C4-2B (cell line): ENCODE measurements at regions not wholly inside any gene's neighbourhood (a gene's known extent, or its start where the extent isn't known, plus 50 kb on each side); places are given as distances from the start of the nearest gene placed in this dataset.

Experiments
- CTCF ChIP-seq: fragments of 450-650 bp; conservative IDR thresholded peaks from 2 replicates; pipeline ENCODE4 v1.5.1; 2017; ENCODE audit warnings: mild to moderate bottlenecking
- ZFX ChIP-seq: fragments of 450-650 bp; IDR thresholded peaks from 2 replicates; pipeline ENCODE4 v1.6.1; 2017

DNA sequence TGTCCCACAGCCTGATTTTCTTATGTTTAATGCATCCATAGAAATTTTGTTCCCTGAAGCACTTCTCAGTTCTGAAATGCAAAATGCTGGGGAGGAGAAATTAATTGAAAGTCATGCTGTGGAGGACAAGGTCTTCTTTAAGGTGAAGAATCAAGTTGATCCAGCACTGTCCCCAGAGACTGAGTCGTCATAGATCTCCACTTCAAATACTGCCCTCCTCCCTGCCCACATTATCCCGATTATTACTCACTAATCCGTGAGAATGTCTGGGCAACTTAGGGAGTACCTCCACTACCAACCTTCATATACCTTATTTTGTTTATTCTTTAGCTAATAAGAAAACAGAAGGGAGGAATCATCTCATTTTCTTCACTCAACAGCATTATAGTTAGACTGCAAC, 70.0 kb upstream of the FMN2 start:
- TF ChIP-seq CTCF (no peak), ZFX (no peak)
